ENCODE measurements at regions not wholly inside any gene's neighbourhood (a gene's known extent, or its start where the extent isn't known, plus 50 kb on each side); places are given as distances from the start of the nearest gene placed in this dataset.

- Histone ChIP-seq H3K36me3 (ENCODE audit: control insufficient read depth in 2 of 2, extremely low read depth in 1 of 2, insufficient read depth in 2 of 2, low read length in 2 of 2) (no peaks in the 10 kb centered on the region), H3K27ac (ENCODE audit: insufficient read depth, low read depth, low read length) (no peak overlapping the region), H3K79me2 (ENCODE audit: control insufficient read depth, insufficient read depth, low read length) (no peaks in the 10 kb centered on the region), H3K27me3 (ENCODE audit: control insufficient read depth in 2 of 2, insufficient read depth in 2 of 2, low read length in 2 of 2) (no peaks in the 10 kb centered on the region), H3K9ac (replicated peaks; ENCODE audit: extremely low read depth, insufficient read depth, low read length) (no peak overlapping the region), H4K20me1 (replicated peaks; ENCODE audit: control insufficient read depth, extremely low read depth, insufficient read depth, low read length) (no peaks in the 10 kb centered on the region), H3K4me3 (replicated peaks in 1 of 3; ENCODE audit: insufficient read depth in 1 of 3, low read depth in 1 of 3, low read length in 3 of 3) (no peak overlapping the region), H3K4me1 (ENCODE audit: control insufficient read depth, extremely low read depth, insufficient read depth, low read length) (no peaks in the 10 kb centered on the region), H3K9me1 (replicated peaks; ENCODE audit: control insufficient read depth, extremely low read depth, insufficient read depth, low read length) (no peaks in the 10 kb centered on the region), H2AFZ (ENCODE audit: low read depth, low read length) (no peak overlapping the region), H3K9me3 (replicated peaks; ENCODE audit: control insufficient read depth, insufficient read depth, low read length) (peaks cover 4% of the 10 kb centered on the region), H3K4me2 (ENCODE audit: insufficient read depth, low read length) (no peak overlapping the region)
- TF ChIP-seq GATA2 (IDR thresholded peaks at IDR 0.05; ENCODE audit: insufficient read depth, insufficient read length, low read depth, low read length) (no peak), JUN (IDR thresholded peaks at IDR 0.05; ENCODE audit: borderline replicate concordance, insufficient read depth, insufficient read length, low read depth) (no peak), POLR2A (IDR thresholded peaks at IDR 0.05; ENCODE audit: low read depth, low read length) (no peak), CTCF (IDR thresholded peaks at IDR 0.05; ENCODE audit: extremely low read depth in 1 of 2, insufficient read depth in 1 of 2, low read depth in 1 of 2, low read length in 2 of 2) (no peak), FOS (IDR thresholded peaks at IDR 0.05; ENCODE audit: borderline replicate concordance, insufficient read depth, low read length) (no peak), MAX (IDR thresholded peaks at IDR 0.05; ENCODE audit: insufficient read depth, insufficient read length) (no peak), POLR2AphosphoS5 (IDR thresholded peaks at IDR 0.05; ENCODE audit: insufficient read depth, low read depth, low read length) (no peak), EZH2 (IDR thresholded peaks at IDR 0.05; ENCODE audit: borderline replicate concordance, low read depth, low read length, severe bottlenecking) (no peak), MYC (IDR thresholded peaks at IDR 0.05; ENCODE audit: low read depth, low read length) (no peak)
- FAIRE-seq (no peak), DNase-seq (ENCODE audit: low read depth, low spot score) (no peak)
- CTCF ChIA-PET = no interaction called here
- no TSS peak for BruUV-seq (replicated peaks)
- POLR2A ChIA-PET = no interaction called here
- dilution Hi-C loops (cut with MboI; ENCODE audit: extremely low pct_ligation_motif_present, low sequenced_read_pairs) (no loop called here), intact Hi-C loops (cut with micrococcal nuclease) (no loop called here)
Measured at GRCh38 chr14:98243332-98243731, 1028.7 kb downstream of the BCL11B start.
